ENCODE measurements at regions not wholly inside any gene's neighbourhood (a gene's known extent, or its start where the extent isn't known, plus 50 kb on each side); places are given as distances from the start of the nearest gene placed in this dataset.
A peak's percentile ranks its signal among the peaks of the same experiment; 100 is the strongest.
"Not testable (repeated sequence)": the region's sequence is repeated elsewhere in the genome, so short reads cannot be mapped to it uniquely, and the experiment has no call there.

DNA sequence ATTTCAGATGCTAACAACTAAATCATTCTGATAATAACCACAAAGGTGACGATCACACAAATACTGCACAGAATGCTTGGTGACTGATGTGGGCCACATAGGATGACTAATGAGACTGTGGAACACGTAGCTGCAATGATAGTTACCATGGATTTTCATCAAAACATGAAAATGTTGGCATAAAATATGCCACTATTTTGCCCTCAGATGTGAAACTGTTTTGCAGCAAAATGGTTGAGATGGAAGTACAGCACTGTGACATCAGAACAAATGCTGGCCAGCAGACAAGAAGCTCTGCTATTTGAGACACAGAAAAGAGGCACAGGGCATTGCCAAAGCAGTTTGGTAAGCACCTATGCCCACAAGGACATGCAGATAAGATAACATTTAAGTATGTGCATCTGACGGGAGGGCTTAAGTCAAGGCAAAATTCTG, 83.8 kb downstream of the NIBAN1 start:
- no peak overlapping the region for H3K4me3 ChIP-seq (ENCODE audit: low read depth, low read length)
- DNase-seq (ENCODE audit: low read depth) = no peak

DNA sequence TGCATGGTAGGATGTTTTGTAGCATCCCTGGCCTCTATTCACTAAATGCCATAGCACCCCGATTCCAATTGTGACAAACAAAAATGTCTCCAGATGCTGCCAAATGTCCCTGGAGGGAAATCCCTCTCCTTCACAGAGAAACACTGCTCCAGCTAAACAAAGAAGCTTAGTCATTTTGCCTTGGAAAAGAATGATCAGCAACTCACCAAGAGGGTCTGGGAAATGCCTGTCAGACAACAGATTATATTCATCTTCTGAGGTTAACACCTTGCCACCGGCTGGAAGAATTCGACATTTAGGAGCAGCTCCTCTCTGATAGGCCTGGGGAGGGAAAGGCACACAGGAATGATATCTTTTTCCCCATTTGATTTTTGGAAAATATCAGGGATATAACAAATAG, 84.4 kb downstream of the NIBAN1 start:
- DNase-seq (ENCODE audit: low read depth) = no peak
- H3K4me3 ChIP-seq (ENCODE audit: low read depth, low read length) = no peak overlapping the region

DNA sequence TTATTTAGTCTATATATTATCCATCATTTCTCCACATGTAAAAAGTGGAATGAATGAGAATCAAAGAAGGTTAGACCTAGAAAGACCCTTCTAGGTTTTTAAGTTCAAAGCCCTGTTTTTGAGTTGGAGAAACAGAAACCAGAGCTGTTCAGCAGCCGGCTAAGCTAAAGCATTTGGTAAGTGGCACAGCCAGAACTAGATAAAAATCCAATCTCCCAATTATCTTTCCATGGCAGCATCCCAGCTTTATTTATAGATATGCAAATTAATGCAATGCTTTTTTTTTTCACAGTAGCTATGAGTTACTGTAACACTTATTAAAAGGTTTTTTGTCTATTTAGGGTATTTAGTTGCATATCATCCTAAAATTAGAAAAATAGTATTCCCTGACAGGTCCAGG, 85.1 kb downstream of the NIBAN1 start:
- no peak for DNase-seq (ENCODE audit: low read depth)
- no peak overlapping the region for H3K4me3 ChIP-seq (ENCODE audit: low read depth, low read length)

DNA sequence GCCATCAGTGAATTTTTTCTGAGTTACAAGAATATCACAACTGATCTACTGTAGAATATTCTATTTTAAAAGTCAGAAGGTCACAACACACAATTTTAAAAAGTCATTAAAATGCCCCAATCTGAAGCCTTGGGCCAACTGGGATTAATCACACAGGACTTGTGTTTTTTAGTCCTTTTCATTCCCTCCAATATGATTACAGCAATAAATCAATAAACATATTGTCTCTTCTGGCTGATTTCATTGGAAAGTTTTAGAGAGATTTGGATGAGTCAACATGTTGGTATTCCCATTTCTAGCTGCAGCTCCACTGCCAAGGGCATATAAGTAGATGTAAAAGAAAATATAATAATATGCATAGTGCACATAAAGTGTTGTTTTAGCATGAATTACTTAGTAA, 85.8 kb downstream of the NIBAN1 start:
- H3K4me3 ChIP-seq (ENCODE audit: low read depth, low read length) = no peak overlapping the region
- no peak for DNase-seq (ENCODE audit: low read depth)

DNA sequence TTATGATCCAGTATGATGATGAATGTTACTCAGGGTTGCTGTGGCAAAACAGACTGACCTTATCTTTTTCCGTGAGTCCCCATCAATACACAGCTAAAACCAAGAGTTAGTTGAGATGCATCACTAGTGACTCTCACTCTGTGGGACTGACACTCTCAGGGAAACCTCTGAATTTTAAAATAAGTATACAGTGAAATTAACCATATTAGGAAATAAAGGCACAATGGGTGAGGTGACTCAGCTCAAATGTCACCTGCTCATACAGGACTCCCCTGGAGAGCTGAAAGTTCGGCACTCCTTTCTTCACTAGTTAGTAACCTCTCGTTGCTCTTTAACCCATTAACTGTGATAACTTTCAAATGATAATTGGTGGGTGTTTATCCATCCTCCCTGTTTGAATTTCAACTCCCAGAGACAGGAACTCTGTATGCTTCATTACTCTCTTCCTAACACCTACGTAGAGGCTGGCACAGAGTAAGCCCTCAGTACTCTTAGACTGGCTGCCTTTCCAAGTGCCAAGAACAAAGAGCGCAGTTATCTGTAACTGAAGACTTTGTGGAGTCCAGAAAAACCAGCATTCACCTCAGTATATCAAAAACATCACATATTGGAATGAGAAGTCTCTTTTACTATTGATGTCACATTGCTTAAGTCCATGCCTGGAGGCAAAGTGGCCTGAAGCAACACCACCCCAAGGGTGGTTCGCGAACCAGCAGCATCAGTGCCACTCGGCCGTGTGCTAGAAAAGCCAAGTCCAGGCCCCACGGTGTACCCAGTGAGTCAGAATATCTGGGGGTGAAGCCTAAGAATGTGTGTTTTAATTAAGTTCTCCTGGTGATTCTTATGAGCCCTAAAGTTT, 91.1 kb downstream of the NIBAN1 start:
- DNase-seq (ENCODE audit: low read depth) = no peak
- no peak overlapping the region for H3K4me3 ChIP-seq (ENCODE audit: low read depth, low read length)

DNA sequence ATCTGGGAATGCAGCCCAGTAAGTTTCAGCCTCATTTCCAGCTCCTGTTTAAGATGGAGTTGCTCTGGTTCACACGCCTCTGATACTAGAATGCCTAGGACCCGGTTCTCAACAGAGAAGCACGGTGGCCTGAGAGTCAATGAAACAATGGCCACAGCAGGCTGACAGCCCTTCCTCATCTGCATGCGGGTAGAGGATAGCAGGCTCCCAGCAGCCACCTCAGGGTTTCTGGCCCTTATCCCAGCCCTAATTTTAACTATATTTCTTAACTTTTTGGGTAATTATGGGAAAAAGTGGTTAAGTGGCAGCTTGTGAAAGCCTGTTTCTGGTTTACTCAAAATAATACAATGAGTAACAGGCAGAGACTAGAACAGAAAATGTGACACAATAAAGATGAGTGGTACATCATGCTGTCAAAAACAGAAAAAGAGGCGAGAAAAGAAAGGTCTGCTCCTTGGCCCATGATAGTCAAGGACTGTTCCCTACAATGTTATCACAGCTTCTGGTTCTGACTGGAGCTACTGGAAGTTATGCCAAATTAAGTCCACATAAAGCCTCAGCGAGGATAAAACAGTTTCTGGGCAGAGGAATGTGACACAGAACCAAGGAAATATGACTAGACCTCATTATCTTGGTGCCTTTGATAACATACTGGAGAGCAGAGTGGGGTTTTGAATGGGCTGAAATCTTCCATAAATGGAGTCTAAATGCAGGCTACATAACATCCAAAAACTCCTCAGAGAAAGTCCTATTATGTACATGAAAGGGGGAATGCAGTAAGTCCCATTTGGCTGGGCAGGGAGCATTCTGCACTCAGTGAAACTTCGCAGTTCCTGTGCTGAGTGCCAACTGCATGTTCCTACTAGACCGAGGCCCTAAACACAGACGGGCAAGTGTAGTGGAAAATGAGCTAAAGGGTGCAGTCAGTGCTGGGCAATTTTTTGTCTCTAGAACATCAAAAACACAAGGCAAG, 92.1 kb downstream of the NIBAN1 start:
- DNase-seq (ENCODE audit: low read depth) = no peak
- no peak overlapping the region for H3K4me3 ChIP-seq (ENCODE audit: low read depth, low read length)

DNA sequence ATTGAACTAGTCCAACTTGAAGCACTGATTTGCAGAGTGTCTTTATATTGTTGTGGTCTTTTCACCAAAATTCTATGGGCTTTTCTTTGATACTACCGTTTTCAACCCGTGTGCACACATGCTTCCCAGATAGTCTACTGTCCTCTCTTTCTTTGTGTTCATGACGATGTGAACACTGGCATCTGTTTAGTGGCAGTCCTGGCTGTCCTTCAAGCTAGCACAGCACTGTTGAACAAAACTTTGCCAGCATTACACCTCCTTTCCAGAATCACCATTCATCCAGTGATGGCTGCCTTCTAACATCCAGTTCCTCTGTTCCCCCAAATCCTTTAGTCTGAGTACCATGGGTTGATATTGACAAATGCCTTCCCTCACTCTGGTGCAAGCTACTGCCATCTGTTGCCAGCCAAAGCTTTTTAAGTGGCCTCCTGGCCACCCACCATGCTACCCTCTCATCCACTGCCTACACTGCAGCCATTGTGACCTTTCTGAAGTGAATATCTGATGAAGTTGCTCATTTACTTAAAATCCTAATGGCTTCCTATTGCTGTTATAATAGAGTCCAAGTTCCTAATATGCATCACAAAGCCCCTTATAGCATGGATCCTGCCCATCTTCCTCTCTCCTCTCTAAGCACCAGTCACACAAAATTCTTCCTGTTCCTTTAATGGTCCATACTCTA, 94.3 kb downstream of the NIBAN1 start:
- DNase-seq (ENCODE audit: low read depth) = no peak
- no peak overlapping the region for H3K4me3 ChIP-seq (ENCODE audit: low read depth, low read length)

DNA sequence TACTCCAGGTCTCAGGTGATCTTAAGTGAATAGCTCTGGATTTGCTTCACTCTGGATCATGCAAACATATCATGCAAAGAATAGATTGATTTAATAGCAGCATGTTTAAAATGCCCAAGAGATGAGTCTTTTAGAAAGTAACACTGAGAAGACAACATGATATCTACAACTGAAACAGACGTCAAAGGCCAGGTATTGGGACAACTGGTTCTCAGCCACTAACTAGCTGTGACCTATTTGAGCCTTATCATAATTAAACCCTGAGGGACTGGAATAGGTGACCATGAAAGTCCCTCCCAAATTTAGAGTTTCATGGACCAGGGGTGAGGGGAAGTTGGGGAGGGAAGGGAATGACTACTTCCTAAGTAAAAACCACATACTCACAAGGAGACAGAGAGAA, 95.7 kb downstream of the NIBAN1 start:
- DNase-seq (ENCODE audit: low read depth) = no peak
- H3K4me3 ChIP-seq (ENCODE audit: low read depth, low read length) = no peak overlapping the region

DNA sequence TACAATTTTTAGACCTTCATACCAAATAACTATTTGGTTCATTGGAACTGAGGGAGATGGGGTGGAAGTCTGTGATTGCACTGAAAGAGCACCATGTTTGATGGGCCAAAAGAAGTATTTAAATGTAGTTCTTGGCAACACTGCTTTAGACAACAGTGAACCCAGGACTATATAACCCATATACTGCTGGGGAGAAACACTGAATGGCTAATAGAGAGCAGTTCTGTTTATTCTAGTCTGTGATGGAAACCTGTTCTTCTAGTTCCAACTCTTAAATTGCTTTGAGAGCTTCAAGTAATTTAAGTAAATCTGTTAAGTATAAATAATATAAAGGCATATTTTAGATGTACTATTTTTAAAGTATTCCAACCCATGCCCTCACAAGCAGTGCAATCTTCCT, 96.3 kb downstream of the NIBAN1 start:
- H3K4me3 ChIP-seq (ENCODE audit: low read depth, low read length) = no peak overlapping the region
- DNase-seq (ENCODE audit: low read depth) = no peak

DNA sequence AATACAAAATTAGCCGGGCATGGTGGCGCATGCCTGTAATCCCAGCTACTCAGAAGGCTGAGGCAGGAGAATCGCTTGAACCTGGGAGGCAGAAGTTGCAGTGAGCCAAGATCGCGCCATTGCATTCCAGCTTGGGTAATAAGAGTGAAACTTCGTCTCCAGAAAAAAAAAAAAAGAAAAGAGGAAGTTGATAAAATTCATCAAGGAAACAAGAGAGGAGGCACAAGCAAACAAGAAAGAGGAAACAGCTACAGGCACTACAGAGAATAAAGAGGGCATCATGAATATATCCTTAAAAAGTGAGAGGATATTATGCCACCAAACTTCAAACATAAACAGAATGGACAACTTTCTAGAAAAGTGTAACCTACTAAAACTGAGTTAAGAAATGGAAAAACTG, 98.3 kb downstream of the NIBAN1 start:
- H3K4me3 ChIP-seq (ENCODE audit: low read depth, low read length); DNase-seq (ENCODE audit: low read depth): not testable (repeated sequence)

DNA sequence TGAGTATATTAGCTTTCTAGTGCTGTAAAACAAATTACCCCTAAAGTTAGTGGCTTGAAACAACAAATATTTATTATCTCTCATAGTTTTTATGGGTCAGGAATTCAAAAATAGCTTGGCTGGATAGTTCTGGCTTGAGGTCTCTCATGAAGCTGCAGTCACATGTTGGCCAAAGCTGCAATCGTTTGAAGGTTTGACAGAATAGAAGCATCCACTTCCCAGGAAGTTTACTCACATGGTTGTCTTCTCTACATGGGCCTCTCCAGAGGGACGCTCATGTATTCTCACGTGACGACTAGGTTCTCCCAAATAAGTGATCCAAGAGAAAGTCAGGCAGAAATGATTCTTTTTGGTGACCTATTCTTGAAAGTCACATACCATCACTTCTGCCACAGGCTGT, 99.1 kb downstream of the NIBAN1 start:
- DNase-seq (ENCODE audit: low read depth) = no peak
- no peak overlapping the region for H3K4me3 ChIP-seq (ENCODE audit: low read depth, low read length)

DNA sequence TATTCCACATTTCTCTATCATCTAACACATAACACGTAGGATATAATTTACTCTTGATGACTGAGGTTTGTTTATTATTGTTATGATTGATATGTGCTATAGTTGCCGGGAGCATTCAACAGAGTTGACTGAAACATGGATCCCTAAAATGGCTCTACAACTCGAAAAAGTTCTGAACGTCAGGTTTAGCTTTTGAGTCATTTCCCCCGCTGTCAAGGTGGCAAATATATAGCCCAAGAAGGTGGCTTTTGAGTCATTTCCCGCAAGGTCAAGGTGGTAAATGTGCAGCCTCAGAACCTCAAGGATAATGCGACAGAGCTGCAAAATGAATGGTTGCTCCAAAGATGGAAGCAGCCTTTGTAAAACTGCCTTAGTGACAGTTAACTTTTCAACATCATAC, 104.0 kb downstream of the NIBAN1 start:
- DNase-seq (ENCODE audit: low read depth) = no peak
- H3K4me3 ChIP-seq (ENCODE audit: low read depth, low read length) = no peak overlapping the region

DNA sequence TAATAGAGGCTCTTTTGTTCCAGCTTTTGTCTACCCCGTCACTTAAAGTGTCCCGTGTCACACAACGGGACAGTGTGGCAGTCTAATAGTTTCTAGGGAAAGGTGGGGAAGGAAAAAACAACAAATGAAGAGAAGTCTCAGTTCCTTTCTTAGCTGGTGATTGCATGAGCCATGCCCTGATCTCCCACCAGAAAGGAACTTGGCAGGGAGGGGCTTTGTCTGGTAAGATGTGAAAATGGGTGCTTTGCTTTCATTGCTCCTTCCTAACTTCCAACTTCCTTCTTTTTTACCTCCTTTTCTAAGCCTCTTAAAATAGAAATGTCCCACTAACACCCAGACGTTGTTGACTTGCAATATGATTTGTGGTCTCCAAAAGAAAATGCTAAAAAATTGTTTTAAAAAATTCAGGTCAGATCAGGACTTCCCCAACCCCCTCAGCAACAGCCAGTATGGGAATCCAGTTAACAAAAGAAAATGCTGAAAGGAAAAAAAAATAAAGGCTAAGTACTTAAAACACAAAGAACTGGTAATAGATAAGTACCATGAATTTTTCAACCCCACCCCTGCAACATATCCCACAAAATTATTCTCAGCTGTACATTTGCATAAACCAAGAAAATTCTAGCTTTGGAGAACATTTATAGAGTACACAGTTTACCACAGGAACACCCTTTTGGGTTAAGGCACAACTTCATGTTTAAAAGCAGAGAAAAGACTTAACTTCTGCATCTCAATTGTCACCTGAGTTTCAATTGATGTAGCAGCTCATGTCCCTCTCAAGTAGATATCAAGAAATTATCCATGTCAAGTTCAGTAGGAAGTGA, 106.2 kb downstream of the NIBAN1 start:
- no peak for DNase-seq (ENCODE audit: low read depth)
- H3K4me3 ChIP-seq (ENCODE audit: low read depth, low read length) = no peak overlapping the region

DNA sequence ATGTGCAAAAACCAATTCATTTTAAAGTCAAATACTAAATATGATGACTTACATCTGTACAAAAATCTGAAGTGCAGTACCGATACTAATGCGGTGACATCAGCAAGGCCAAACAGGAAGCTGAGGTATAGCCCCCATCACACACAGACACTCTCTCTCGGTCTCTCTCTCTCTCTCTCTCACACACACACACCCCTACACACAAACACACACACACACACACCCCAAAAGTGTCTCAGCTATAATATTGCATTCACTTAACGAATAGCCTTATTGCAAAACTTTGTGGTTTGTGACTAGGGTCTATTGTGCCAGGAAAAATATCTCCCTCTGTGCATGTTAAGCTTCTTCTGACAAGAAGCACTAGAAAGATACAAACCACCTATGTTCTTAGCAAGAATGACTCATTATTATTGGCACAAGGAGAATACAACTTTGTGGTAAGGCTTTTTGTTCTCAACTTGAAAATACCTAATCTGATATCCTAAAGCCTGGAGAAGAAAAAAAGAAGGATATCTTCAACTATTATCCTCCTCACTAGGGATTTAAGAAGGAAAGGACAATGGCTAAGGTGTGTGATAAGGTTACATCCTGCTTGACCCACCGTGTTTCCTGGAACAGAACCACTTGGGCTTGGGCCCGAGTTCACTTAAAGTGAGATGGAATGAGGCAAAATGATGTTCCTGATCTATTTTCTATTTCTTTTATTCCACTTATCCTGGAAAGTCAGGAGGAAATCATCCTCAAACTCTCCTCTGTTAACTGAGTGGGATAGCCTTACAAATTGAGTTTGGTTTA, 107.1 kb downstream of the NIBAN1 start:
- H3K4me3 ChIP-seq (ENCODE audit: low read depth, low read length) = no peak overlapping the region
- DNase-seq (ENCODE audit: low read depth) = peak; percentile 97

DNA sequence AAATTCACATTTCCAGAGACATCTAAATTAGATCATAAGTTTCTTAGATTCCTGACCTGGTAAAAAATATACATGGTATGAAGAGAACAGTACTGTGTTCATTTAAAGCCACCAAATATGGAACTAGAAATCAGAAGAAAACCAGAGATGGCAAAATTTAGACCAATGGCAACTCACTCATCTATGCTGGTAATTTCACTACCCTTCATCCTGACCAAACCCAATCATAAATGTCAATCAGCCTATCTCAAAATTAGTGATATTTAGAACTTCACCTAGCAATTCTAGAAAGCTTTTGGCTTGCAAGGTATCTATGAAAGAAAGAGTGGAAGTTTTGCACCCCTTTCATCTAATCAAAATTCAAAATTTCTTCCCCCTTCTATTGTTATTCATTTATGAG, 107.7 kb downstream of the NIBAN1 start:
- no peak overlapping the region for H3K4me3 ChIP-seq (ENCODE audit: low read depth, low read length)
- no peak for DNase-seq (ENCODE audit: low read depth)

DNA sequence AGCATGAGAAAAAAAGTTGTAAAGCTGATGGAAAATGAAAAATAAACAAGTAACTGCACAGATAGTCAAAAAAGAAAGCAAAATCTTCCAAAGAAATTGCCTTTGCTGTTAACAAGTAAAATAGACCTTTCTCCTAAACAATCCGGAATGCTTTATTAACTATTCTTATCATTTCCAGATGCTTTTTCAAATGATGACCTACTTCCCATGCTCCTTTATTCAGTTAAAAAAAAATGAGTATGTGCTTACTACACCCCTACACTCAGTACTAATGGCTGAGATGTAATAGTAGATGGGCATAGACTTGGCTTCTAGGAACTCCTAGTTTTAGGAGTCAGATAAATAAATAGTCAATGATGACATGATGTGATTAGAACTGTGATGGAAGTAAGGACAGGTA, 108.5 kb downstream of the NIBAN1 start:
- DNase-seq (ENCODE audit: low read depth) = no peak
- no peak overlapping the region for H3K4me3 ChIP-seq (ENCODE audit: low read depth, low read length)

DNA sequence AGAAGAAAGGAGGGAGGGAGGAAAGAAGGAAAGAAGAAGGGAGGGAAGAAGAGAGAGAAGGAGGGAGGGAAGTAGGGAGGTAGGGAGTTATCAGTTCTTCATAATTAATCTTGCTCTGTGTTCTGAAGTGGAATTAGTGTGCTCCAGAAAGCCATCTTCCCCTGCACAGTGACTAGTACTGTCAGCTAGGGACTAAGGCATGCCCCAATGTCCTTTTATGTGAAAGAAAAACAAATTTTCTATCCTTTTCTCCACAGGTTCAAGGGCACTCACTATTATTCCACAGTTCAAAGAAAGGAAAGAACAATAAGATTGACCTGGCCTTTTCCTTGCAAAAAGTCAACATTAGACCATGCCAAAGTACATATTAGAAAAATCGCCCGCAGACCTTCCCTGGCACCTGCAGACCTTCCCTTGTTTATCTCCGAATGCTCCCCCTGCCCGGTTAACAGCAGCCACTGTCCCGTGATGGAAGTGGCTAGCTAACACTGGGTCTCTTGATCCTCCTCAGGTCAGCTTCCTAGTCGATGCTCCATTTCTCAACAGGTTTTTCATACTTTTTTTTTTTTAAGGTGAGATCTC, 107.2 kb upstream of the EDEM3 start:
- H3K4me3 ChIP-seq (ENCODE audit: low read depth, low read length) = no peak overlapping the region
- no peak for DNase-seq (ENCODE audit: low read depth)
